ENCODE measurements at regions not wholly inside any gene's neighbourhood (a gene's known extent, or its start where the extent isn't known, plus 50 kb on each side); places are given as distances from the start of the nearest gene placed in this dataset.

- TF ChIP-seq CTCF (conservative IDR thresholded peaks at IDR 0.05; ENCODE audit: low read depth in 2 of 2) (no peak), CREB1 (CRISPR knock-in tag; IDR thresholded peaks at IDR 0.05; ENCODE audit: low read depth) (no peak), POLR2AphosphoS5 (IDR thresholded peaks at IDR 0.05; ENCODE audit: low read depth) (no peak), REST (IDR thresholded peaks at IDR 0.05; ENCODE audit: unreplicated experiment) (no peak), ETS1 (IDR thresholded peaks at IDR 0.05) (no peak), EZH2phosphoT487 (IDR thresholded peaks at IDR 0.05; ENCODE audit: unreplicated experiment) (no peak), EZH2 (IDR thresholded peaks at IDR 0.05; ENCODE audit: low read depth, unreplicated experiment) (no peak), ZNF114 (CRISPR knock-in tag; IDR thresholded peaks at IDR 0.05) (no peak), JUNB (IDR thresholded peaks at IDR 0.05; ENCODE audit: unreplicated experiment) (no peak), STAT1 (IDR thresholded peaks at IDR 0.05; ENCODE audit: unreplicated experiment) (no peak), NANOG (IDR thresholded peaks at IDR 0.05; ENCODE audit: borderline replicate concordance) (no peak), ZNF331 (CRISPR knock-in tag; IDR thresholded peaks at IDR 0.05; ENCODE audit: low read depth) (no peak)
Observed at GRCh38 chr11:97844016-97844415, 1176.7 kb upstream of the CNTN5 start.

All from GM23338 (cell line).